Cardiac septum (tissue), 1 donor: ENCODE measurements at regions not wholly inside any gene's neighbourhood (a gene's known extent, or its start where the extent isn't known, plus 50 kb on each side); places are given as distances from the start of the nearest gene placed in this dataset.

Experiments
- DNase-seq: peaks from one replicate; pipeline ENCODE4 v3.0.0-alpha.2; 2020; ENCODE audit warnings: low spot score
- intact Hi-C: fragments of 100-400 bp; cut with DNase I; formaldehyde crosslinking; loops from one replicate; pipeline ENCODE4 v1.14.0; 2022
- donor health status: DM: no; HTN: no; CAD: no.

- no peak for DNase-seq
Measured at GRCh38 chr20:58072695-58073671, 155.5 kb downstream of the ANKRD60 start.

GRCh38 chr20:58071991-58072390, 156.5 kb downstream of the ANKRD60 start:
- intact Hi-C loops, result loop anchor here (10.0 kb wide), 1 partner anchor 77 kb away; no protein-coding TSS in a partner anchor
- no peak for DNase-seq

More at GRCh38 chr20:58072695-58073671, 155.5 kb downstream of the ANKRD60 start:
- intact Hi-C loops, result loop anchor here (10.0 kb wide), 1 partner anchor 78 kb away; no protein-coding TSS in a partner anchor

- intact Hi-C loops, result loop anchor here (10.0 kb wide), 1 partner anchor 76 kb away; no protein-coding TSS in a partner anchor
- DNase-seq, result no peak
Measured at GRCh38 chr20:58071298-58071697, 157.2 kb downstream of the ANKRD60 start.

- intact Hi-C loops, result loop anchor here (10.0 kb wide), 1 partner anchor 76 kb away; no protein-coding TSS in a partner anchor
- no peak for DNase-seq
Measured at GRCh38 chr20:58070664-58071196, 157.7 kb downstream of the ANKRD60 start.

- intact Hi-C loops, result loop anchor here (10.0 kb wide), 1 partner anchor 75 kb away; no protein-coding TSS in a partner anchor
- no peak for DNase-seq
Measured at GRCh38 chr20:58069796-58070663, 158.4 kb downstream of the ANKRD60 start.

GRCh38 chr20:58069207-58069606, 159.2 kb downstream of the ANKRD60 start:
- intact Hi-C loops, result no loop called here

GRCh38 chr20:58065508-58066361, 162.7 kb downstream of the ANKRD60 start:
- no peak for DNase-seq
- intact Hi-C loops, result no loop called here

More at GRCh38 chr20:58069207-58069606, 159.2 kb downstream of the ANKRD60 start:
- no peak for DNase-seq

- intact Hi-C loops, result no loop called here
- DNase-seq, result no peak
Measured at GRCh38 chr20:58064411-58065010, 163.9 kb downstream of the ANKRD60 start.

GRCh38 chr20:58059260-58059544, 169.3 kb downstream of the ANKRD60 start:
- intact Hi-C loops, result no loop called here

GRCh38 chr20:58058421-58059259, 169.8 kb downstream of the ANKRD60 start:
- intact Hi-C loops, result no loop called here

More at GRCh38 chr20:58059260-58059544, 169.3 kb downstream of the ANKRD60 start:
- DNase-seq, result no peak

GRCh38 chr20:58056921-58057686, 171.3 kb downstream of the ANKRD60 start:
- DNase-seq, result no peak
- intact Hi-C loops, result no loop called here

More at GRCh38 chr20:58058421-58059259, 169.8 kb downstream of the ANKRD60 start:
- no peak for DNase-seq

GRCh38 chr20:58056021-58056591, 172.3 kb downstream of the ANKRD60 start:
- no peak for DNase-seq
- intact Hi-C loops, result no loop called here

GRCh38 chr20:58054780-58055373, 173.6 kb downstream of the ANKRD60 start:
- intact Hi-C loops, result no loop called here
- no peak for DNase-seq

- intact Hi-C loops, result no loop called here
- no peak for DNase-seq
Measured at GRCh38 chr20:58054082-58054779, 174.2 kb downstream of the ANKRD60 start.

GRCh38 chr20:58053391-58054055, 174.9 kb downstream of the ANKRD60 start:
- intact Hi-C loops, result no loop called here
- no peak for DNase-seq
